KOPT-K1 (cell line): ENCODE measurements at regions not wholly inside any gene's neighbourhood (a gene's known extent, or its start where the extent isn't known, plus 50 kb on each side); places are given as distances from the start of the nearest gene placed in this dataset.
"Not testable (repeated sequence)": the region's sequence is repeated elsewhere in the genome, so short reads cannot be mapped to it uniquely, and the experiment has no call there.

Experiments used
- H3K27ac ChIP-seq: fragments of 200-600 bp; sonication (generic); 2 replicates; pipeline ENCODE4 v1.5.1; 2016; ENCODE audit warnings: antibody characterized with exemption, mild to moderate bottlenecking, low read depth, low read length; ENCODE audit not compliant: poor library complexity, severe bottlenecking
- H3K36me3 ChIP-seq: fragments of 200-600 bp; sonication (generic); 2 replicates; pipeline ENCODE4 v1.5.1; 2017; ENCODE audit warnings: antibody characterized with exemption, mild to moderate bottlenecking, low read length, moderate library complexity; ENCODE audit not compliant: insufficient read depth
- H3K9me3 ChIP-seq: fragments of 200-600 bp; sonication (generic); 2 replicates; pipeline ENCODE4 v1.5.1; 2017; ENCODE audit warnings: antibody characterized with exemption, low read length, mild to moderate bottlenecking; ENCODE audit not compliant: insufficient read depth, poor library complexity, severe bottlenecking

DNA sequence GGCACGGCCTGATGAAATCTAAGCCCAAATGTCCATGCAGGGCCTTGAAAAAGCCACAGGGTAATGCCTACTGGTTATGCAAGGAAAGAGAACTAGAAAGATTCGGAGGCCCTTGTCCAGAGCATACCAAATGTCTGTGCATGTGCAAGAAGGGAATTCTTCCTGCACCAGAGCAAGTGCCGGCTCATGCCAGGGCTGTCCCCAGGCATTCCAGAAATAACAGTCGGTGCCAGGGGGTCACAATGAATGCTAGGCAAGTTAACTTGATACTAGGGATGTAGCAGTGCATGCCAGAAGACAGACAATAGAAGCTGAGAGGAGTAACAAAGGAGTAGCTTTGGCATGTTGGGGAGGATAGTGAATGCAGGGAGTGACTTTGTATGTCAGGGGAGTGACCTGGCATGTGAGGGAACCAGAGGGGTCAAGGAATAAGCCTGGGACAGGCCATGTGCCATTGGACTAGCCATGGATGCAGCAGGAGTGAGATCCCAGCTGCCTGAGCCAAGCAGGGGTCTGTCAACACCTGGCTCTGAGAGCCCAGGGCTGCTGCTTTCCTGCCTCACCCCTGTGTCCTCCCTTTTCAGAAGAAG is 119.5 kb upstream of the UNC5B start:
- Histone ChIP-seq H3K27ac (no peak overlapping the region), H3K36me3 (no peaks in the 10 kb centered on the region), H3K9me3 (peaks cover 19% of the 10 kb centered on the region)

DNA sequence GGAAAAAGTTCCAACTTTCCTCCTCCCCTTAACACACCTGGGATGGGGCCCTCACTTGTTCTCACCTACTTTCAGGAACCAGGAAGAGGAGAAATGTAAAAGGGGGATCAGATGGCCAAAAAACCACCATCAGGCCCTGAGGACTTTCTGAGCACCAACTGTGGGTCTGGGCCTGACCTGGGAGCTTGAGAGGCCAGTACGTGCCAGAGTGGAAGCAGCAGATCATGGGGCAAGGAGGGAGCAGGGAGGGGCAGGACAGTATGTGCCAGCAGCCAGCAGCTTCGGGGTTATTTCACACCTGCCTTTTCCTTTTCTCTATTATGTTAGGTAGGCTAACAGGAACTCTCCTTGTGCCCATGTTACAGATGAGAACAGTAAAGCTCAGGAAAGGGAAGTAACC is 118.8 kb upstream of the UNC5B start:
- H3K9me3 ChIP-seq, result peaks cover 19% of the 10 kb centered on the region
- H3K36me3 ChIP-seq, result no peaks in the 10 kb centered on the region
- H3K27ac ChIP-seq, result no peak overlapping the region

DNA sequence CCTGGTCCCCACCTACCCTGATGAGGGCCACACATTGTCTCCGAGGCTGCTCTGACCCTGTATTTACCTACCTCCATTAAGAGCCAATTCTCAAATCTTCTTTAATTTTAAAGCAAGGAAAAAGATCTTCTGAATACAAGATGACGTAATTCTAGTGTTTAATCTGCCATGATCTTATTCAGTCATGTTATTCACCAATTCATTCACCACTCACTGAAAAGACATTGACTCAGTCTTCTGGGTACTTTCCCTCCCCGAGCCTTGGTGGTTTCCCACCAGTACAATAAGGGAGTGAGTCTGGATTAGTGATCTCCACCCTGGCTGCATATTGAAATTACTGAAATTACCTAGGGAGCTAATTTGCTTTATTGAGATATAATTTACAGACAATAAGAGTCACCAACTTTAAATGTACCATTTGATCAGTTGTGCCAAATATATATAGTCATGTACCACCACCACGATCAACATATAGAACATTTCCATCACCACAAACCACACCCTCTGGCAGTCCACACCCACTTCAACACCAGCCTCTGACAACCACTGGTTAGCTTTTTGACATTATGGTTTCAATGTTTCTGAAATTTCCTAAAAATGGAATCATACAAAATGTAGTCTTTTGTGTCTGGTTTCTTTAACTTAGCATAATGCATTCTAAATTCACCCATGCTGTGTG is 117.5 kb upstream of the UNC5B start:
- H3K9me3 ChIP-seq, result peaks cover 19% of the 10 kb centered on the region
- H3K36me3 ChIP-seq, result no peaks in the 10 kb centered on the region
- H3K27ac ChIP-seq, result no peak overlapping the region

DNA sequence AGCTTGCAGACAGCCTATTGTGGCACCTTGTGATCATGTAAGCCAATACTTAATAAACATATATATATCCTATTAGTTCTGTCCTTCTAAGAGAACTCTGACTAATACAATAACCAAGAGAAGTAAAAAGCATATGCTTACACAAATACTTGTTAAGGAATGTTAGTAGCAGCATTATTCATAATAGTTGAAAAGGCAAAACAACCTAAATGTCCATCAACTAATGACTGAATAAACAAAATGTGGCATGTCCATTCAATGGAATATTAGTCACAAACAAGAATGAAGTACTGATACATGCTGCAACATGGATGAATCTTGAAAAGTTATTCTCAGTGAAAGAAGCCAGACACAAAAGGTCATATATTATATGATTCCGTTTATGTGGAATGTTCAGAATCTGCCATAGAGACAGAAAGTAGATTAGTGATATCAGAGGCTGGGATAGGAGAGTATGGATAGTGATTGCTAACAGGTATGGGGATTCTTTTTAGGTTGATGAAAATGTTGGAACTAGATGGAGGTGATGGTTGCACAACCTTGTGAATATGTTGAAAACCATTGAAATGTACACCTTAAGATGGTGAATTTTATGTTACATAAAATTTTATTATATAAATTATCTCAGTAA is 112.5 kb upstream of the UNC5B start:
- Histone ChIP-seq H3K27ac (no peak overlapping the region), H3K9me3 (peaks cover under 1% of the 10 kb centered on the region)

DNA sequence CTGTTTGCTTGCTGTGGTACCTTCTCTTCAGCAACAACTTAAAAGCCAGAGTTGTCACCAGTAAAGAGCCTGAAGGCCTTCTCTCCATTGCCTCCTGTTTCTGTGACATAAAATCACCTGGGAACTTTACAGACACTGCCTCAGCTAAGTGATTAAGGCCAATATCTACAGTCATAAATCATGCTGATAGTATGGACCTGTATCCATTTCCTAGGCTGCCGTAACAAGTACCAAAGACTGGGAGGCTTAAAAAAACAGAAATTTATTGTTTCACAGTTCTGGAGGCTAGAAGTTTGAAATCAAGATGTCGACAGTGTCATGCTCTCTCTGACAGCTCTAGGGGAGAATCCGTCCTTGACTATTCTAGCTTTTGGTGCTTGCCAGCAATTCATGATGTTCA is 108.4 kb upstream of the UNC5B start:
- Histone ChIP-seq H3K9me3 (no peaks in the 10 kb centered on the region), H3K27ac (no peak overlapping the region), H3K36me3 (no peaks in the 10 kb centered on the region)

More for the DNA sequence above, 112.5 kb upstream of the UNC5B start:
- no peaks in the 10 kb centered on the region for H3K36me3 ChIP-seq

DNA sequence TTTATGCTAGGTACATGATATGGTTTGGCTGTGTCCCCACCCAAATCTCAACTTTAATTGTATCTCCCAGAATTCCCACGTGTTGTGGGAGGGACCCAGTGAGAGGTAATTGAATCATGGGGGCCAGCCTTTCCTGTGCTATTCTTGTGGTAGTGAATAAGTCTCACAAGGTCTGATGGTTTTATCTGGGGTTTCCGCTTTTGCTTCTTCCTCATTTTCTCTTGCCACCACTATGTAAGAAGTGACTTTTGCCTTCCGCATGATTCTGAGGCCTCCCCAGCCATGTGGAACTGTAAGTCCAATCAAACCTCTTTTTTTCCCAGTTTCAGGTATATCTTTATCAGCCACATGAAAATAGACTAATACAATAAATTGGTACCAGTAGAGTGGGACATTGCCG is 106.2 kb upstream of the UNC5B start:
- not testable (repeated sequence) for H3K9me3 ChIP-seq, H3K36me3 ChIP-seq, H3K27ac ChIP-seq

DNA sequence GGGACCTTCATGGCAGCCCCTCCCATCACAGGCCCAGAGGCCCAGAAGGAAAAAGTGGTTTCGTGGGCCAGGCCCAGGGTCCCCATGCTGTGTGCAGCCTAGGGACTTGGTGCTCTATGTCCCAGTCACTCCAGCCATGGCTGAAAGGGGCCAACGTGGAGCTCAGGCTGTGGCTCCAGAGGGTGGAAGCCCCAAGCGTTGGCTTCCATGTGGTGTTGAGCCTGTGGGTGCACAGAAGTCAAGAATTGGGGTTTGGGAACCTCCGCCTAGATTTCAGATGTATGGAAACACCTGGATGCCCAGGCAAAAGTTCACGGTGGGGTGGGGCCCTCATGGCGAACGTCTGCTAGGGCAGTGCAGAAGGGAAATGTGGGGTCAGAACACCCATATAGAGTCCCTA is 105.3 kb upstream of the UNC5B start:
- not testable (repeated sequence) for H3K27ac ChIP-seq, H3K36me3 ChIP-seq
- peaks cover 11% of the 10 kb centered on the region for H3K9me3 ChIP-seq

DNA sequence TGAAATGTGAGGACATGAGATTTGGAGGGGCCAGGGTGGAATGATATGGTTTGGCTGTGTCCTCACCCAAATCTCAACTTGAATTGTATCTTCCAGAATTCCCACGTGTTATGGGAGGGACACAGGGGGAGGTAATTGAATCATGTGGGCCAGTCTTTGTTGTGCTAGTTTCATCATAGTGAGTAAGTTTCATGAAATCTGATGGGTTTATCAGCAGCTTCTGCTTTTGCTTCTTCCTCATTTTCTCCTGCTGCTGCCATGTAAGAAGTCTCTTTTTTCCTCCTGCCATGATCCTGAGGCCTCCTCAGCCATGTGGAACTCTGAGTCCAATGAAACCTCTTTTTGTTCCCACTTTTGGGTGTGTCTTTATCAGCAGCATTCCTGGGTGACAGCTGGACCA is 104.3 kb upstream of the UNC5B start:
- not testable (repeated sequence) for H3K36me3 ChIP-seq, H3K27ac ChIP-seq
- peaks cover 19% of the 10 kb centered on the region for H3K9me3 ChIP-seq

DNA sequence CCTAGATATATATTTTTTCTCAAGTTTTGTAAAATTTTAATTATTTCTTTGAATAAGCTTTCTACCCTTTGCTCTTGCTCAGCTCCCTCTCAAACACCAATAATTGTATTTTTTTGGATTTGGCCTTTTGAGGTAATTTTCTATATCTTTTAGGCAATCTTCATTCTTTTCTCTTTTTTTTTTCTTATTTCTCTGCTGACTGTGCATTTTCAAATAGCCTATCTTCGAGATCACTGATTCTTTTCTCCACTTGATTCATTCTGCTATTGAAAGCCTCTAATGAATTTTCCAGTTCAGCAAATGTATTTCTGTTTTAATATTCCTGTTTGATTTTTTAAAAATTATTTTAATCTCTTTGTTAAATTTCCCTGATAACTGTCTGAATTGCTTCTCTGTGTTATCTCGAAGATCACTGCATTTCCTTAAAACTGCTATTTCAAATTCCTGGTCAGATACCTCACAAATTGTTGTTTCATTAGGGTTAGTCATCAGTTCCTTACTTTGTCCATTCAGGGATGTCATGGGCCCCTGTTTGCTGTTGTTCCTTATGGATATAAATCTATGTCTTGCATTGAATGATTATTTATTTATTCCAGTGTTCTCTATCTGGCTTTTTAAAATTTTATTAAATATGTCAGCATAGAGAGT is 100.1 kb upstream of the UNC5B start:
- Histone ChIP-seq H3K36me3 (no peaks in the 10 kb centered on the region), H3K9me3 (peaks cover 44% of the 10 kb centered on the region), H3K27ac (no peak overlapping the region)

DNA sequence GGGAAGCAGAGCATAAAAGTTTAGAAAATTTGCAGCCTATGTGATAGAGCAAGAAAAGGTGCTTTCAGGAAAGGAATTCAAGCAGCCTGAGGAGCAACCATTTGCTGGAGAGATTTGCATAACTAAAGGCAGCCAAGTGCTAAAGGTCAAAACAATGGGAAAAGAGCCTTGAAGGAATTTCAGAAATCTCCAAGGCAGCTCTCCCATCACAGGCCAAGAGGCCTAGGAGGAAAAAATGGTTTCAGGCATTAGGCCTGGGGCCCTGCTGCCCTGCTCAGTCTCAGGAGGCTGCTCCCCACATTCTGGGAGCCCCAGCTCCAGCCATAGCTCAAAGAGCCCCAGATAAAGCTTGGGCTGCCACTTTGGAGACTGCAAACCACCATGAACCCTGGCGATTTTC is 95.9 kb upstream of the UNC5B start:
- H3K9me3 ChIP-seq, result peaks cover 63% of the 10 kb centered on the region
- H3K27ac ChIP-seq, result no peak overlapping the region
- no peaks in the 10 kb centered on the region for H3K36me3 ChIP-seq

DNA sequence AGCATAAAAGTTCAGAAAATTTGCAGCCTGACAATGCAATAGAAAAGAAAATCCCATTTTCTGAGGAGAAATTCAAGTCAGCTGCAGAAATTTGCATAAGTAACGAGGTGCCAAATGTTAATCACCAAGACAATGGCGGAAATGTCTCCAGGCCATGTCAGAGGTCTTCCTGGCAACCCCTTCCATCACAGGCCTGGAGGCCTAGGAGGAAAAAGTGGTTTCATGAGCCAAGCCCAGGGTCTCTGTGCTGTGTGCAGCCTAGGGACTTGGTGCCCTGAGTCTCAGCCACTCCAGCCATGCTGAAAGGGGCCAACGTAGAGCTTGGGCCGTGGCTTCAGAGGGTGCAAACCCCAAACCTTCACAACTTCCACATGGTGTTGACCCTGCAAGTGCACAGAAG is 94.8 kb upstream of the UNC5B start:
- peaks cover 53% of the 10 kb centered on the region for H3K9me3 ChIP-seq
- H3K36me3 ChIP-seq, H3K27ac ChIP-seq: not testable (repeated sequence)

DNA sequence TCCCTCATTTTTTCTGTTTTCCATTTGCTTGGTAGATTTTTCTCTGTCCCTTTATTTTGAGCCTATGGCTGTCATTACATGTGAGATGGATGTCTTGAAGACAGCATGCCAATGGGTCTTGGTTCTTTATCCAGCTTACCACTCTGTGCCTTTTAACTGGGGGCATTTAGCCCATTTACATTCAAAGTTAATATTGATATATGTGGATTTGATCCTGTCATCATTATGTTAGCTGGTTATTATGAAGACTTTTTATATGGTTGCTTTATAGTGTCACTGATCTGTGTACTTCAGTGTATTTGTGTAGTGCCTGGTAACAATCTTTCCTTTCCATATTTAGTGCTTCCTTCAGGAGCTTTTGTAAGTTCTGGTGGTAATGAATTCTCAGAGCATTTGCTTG is 89.3 kb upstream of the UNC5B start:
- peaks cover 19% of the 10 kb centered on the region for H3K9me3 ChIP-seq

DNA sequence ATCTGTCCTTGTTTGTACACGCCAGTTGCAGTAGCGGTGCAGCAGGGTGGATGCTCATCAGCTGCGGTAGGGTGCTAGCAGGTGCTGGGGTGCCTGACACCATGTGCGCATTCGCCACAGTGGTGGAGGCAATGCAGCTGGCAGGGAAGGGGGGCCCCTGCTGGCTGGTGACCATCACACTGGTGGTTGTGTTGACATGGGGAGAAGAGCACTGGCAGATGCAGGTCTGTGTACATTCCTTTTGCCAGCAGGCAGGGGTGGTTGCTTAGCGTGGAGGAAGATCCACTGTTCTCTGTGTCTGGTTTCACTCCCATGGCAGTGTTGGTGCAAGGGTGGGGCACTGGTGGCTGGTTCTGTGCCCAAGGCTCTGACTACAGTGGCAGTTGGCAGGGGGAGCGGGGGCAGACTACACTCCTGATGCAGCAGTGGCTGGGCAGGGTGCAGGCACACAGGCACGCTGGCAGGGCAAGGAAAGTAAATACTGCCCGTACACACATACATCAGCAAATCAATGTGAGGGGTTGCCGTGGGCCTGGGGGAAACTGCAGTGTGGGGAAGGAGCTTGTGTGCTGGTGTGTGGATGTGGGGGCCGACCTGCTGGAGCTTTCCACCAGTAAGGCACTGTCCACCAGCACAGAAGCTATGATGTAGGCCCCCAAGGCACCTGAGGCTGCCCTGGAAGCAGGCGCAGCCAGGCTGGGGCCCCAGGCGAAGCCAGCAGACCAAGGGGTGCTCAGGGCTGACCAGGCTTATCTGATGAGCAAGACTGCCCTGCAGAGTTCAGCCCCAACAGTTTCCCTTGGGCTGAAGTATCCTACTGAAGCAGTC is 87.2 kb upstream of the UNC5B start:
- Histone ChIP-seq H3K27ac (no peak overlapping the region), H3K36me3 (no peaks in the 10 kb centered on the region), H3K9me3 (peaks cover 6% of the 10 kb centered on the region)

More for the DNA sequence above, 89.3 kb upstream of the UNC5B start:
- Histone ChIP-seq H3K27ac (no peak overlapping the region), H3K36me3 (no peaks in the 10 kb centered on the region)

DNA sequence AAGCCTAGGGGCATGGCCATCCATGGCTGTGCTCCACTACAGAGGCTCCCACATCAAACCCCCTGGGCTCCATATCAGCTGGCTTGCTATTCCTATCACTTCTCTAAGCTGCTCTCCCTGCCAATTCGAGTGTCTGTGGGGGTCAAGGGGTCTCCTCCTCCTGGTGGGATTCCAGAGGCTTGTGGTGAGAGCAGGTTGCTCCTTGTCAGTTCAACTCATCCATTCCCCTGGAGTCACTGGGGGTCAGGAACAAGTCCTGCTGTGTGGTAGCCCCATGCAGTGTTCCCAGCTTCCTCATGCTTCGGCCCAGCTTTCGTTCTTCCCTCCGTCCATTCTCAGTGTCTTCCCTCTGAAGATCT is 86.6 kb upstream of the UNC5B start:
- peaks cover under 1% of the 10 kb centered on the region for H3K9me3 ChIP-seq
- H3K27ac ChIP-seq, result no peak overlapping the region
- no peaks in the 10 kb centered on the region for H3K36me3 ChIP-seq

DNA sequence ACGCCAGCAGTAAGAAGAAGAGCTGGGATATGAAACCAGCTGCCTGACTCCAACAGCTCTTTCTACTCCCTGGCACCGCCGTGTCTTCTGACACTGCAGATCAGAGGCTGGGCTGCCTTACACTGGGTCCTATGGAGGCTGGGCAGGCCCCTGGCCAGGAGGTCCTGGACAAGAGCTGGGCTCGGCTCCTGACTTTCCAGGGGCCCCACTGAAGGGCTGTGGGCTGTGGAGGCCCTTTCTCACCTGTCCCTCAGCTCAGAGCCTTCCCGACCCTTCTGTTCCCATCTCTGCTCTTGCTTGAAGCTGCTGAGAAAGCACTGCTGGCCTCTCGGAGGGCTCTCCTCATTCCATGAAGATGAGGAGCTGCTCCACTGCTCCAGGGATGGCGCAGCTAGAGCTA is 85.9 kb upstream of the UNC5B start:
- Histone ChIP-seq H3K27ac (no peak overlapping the region), H3K9me3 (no peaks in the 10 kb centered on the region), H3K36me3 (no peaks in the 10 kb centered on the region)
